Stimulated activated CD4-positive, alpha-beta T cell treated with anti-CD3 and anti-CD28 coated beads, Interleukin-15, amount 100 ng/mL, for 1 hour (primary cell): ENCODE measurements at regions not wholly inside any gene's neighbourhood (a gene's known extent, or its start where the extent isn't known, plus 50 kb on each side); places are given as distances from the start of the nearest gene placed in this dataset.

Experiments
- DNase-seq, 2 donors: peaks; one replicate each; pipeline ENCODE4 v3.0.0-alpha.2; 2020; ENCODE audit warnings: low read depth in 1 of 2, low spot score in 1 of 2

- DNase-seq = no peak
Measured at GRCh38 chr5:166370928-166371690, 1920.3 kb upstream of the WWC1 start.

DNA sequence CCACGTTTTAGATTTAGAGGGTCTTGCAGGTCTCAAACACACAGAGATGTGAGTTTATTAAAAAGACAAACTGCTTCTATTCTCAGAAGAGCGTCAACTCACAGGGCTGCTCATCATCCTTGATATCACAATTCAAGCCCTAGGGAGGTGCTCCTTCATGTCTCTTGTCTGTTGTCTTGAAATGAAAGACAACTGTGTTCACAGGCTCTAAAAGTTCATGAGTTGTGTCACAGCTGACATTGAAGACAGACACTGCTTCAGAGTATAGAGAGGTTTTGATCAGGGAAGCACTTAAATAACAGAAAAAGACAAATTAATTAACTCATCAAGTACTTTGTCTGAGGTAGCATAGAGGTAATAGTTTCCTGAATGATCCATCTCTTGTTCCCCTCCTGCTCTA, 1917.6 kb upstream of the WWC1 start:
- DNase-seq = no peak

DNA sequence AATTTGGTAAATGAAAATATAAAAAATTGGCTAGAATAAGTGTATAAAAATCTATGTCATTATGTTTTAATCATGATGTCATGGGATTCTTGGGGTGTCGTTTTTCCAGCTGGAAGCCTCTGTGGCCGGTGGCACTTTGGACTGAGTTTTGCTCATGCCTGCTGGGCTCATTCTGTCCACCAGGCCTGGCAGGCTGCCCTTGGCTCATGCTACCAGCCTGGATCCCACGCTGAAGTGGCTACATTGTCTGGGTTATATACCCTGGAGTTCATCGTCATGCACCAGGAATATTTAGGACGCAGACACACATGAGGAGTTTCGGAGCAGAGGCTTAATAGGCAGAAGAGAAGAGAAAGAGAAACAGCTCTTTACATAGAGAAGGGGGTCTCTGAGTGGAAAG, 1913.7 kb upstream of the WWC1 start:
- no peak for DNase-seq

DNA sequence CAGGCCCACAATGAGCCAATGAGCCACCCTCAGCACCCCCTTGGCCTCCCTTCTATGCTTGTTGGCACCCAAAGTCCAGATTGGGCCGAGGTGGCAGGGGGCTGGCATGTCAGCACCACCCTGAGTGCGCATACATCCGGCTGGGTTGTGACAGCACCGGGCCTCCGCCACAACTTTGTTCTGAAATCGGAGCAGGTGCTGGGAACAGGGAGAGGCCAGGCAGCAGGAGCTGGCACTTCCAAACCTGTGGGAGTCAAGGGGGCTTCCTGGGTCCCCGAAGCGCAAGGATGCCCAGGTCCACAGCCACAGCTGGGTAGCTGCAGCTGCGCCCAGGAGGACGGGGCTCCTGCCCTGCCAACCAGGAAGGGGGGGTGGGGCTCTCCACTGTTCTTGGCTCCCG, 1911.9 kb upstream of the WWC1 start:
- no peak for DNase-seq

DNA sequence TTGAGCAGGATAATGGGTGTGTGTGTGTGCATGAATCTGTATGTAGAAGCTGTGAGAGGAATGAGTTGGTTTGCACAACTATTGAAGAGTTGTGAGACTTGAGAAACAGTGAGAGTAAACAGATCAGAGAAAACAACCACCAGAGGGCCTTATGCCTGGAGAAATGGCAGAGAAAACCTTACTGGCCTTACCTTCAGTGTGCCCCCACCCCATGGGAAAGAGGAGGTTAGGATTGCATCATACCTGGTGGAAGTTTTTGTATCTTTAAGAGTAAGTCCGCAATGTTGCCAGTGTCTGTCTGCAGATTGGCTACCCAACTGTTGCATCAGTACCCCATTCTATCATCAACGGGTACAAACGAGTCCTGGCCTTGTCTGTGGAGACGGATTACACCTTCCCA, 1909.4 kb upstream of the WWC1 start:
- no peak for DNase-seq

- no peak for DNase-seq
Measured at GRCh38 chr5:166398131-166398530, 1893.3 kb upstream of the WWC1 start.

- no peak for DNase-seq
Measured at GRCh38 chr5:166399781-166400180, 1891.7 kb upstream of the WWC1 start.

DNA sequence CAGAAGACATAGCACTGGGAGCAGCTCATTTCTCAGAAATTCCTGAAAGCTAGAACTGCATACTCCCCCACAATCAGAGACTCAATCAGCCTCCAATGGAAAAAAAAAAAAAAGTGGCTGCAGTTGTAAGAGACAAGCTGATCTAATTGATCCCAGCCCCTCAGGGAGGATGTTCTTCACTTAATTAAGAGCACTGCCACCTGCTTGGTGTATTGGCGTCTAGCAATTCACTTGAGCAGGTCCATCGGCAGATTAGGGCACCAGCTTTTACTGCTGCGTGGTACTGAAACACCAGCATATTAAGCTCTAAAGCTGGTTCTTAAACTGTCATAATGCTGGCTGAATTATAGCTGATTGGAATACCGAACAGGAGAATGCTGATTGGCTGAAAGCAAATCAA, 1890.1 kb upstream of the WWC1 start:
- DNase-seq = no peak

GRCh38 chr5:166412191-166412590, 1879.3 kb upstream of the WWC1 start:
- no peak for DNase-seq

DNA sequence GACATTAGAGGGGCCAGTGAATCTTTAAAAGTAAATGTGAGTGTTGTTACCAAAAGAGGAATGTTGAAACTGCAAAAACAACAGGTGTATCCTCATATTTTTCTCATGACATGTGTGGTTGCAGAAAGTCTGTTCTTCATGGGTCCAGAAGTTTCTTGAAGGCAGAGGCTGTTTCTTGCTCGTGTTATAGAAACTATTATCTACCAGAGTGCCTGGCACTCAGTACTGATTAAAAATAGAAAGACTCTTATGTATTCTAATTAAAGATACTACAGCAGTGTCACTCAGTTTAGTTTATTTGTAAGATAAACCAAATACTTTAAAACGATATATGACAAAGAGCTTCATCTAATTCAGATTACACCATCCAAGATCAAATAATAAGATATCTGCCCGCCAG, 1864.2 kb upstream of the WWC1 start:
- DNase-seq = no peak

DNA sequence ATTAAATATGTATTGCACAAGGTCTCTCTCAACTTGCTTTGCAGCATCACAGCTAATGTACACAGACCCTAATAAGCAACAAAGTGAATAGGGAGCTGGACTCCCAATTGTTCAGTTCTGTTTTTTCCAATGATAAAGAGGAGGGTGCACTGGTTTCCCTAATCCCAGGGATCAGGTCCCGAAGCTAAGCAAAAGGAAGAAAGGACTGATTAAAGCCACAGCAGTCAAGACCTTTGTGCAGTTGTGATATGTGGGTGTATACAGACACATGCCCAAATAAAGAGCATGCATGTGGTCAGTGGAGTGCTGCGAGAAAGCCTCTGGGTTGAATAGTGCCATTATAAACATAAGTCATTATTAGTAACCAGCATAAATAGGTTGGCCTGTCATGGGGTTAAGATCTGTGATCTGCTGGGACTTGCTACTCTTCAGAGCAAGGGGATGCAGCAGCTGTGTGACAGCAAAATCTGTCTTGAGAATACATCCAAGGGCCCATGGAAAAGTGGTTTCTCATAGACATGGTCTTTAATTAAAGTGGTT, 1863.1 kb upstream of the WWC1 start:
- no peak for DNase-seq

GRCh38 chr5:166430491-166431319, 1860.7 kb upstream of the WWC1 start:
- no peak for DNase-seq

DNA sequence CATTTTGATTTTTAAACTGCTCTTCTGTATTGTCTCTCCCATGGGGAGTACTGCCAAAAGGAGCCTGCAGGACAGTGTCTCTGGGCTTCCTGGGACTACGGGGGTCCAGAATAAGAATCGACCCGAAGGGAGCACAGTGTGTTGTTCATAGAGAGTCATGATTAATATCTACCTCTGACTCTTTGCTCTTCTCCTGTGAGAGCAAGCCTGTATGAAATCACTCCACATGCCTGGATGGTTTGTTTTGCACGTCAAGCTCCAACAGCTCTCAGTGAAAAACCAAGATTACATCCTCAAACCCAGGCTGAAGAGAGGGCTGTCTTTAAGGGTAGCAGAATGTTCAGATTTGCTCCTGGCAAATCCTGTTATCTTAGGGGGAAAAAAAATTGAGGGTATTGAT, 1860.0 kb upstream of the WWC1 start:
- DNase-seq = no peak

- no peak for DNase-seq
Measured at GRCh38 chr5:166433679-166434078, 1857.8 kb upstream of the WWC1 start.

- no peak for DNase-seq
Measured at GRCh38 chr5:166436872-166437271, 1854.6 kb upstream of the WWC1 start.

DNA sequence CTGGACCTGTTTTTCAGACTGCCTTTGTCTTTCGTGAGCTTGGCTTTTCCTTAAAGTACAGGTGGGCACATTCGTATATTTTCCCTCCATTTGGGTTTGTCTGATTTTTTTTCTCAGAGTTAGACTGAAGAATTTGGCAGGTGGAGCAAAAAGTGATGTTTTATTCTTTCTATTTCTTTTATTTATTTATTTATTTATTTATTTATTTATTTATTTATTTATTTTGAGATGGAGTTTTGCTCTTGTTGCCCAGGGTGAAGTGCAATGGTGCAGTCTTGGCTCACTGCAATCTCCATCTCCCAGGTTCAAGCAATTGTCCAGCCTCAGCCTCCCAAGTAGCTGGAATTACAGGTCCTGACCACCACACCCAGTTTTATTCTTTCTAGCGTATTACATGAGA, 1805.1 kb upstream of the WWC1 start:
- no peak for DNase-seq

GRCh38 chr5:166488560-166488959, 1802.9 kb upstream of the WWC1 start:
- DNase-seq = no peak

DNA sequence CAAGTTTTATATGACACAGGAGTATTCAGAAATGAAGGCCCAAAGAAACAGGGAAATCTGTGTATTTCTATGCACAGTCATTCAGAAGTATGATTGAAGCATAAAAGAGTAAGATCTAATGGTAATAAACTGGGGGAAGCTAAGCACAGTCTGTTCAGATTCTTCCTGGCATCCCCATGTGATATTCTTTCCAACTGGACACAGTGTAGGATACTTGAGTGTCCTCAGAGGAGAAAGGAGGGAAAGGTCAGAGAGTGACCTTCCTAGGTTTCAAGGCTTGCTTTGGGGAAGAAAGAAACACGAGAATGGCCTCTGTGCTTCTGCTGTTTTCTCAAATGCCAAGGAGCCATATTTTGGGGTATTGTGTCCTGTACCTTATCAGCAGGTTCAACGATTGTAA, 1798.4 kb upstream of the WWC1 start:
- no peak for DNase-seq

DNA sequence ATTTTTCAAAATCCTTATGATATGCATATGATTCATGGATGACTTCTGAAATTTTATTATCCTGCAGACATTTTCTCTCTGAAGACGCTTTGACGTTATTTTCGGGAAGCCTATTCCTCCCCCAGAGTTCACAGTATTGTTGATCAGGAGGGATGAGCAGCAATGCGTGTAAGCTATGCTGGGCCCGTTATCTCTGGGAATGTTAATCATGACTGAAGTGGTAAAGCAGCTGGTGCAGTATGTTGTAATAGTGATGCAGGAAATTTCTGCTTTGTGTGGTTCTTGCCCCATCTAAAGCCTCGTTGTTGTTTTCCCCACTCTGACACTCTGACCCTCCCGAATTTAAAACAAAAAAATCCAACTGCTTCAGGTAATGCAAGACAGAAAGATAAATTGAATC, 1797.8 kb upstream of the WWC1 start:
- no peak for DNase-seq

DNA sequence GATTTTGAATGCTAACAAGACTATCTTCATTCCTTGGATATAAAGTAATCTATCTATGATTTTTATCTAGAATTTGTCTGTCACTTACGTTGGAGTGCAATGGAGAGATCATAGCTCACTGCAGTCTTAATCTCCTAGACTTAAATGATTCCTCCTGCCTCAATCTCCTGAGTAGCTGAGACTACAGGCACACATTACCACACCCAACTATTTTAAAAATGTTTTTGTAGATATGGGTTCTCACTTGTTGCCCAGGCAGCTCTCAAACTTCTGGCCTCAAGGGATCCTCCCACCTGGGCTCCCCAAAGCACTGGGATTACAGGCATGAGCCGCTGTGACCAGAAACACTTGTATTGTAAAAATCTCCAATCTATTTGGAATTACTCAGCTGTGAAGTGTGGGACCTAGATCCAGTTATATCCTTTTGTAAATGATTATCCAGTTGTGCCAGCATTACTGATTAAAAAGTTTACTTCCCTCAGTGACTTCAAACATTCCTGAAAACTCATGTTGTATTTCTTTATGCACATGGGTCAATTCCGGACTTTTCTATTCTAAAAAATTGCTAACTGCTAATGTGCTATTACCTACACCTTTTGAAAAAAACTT, 1793.8 kb upstream of the WWC1 start:
- DNase-seq = no peak

GRCh38 chr5:166499447-166500240, 1791.8 kb upstream of the WWC1 start:
- no peak for DNase-seq
